ENCODE measurements at regions not wholly inside any gene's neighbourhood (a gene's known extent, or its start where the extent isn't known, plus 50 kb on each side); places are given as distances from the start of the nearest gene placed in this dataset.

DNA sequence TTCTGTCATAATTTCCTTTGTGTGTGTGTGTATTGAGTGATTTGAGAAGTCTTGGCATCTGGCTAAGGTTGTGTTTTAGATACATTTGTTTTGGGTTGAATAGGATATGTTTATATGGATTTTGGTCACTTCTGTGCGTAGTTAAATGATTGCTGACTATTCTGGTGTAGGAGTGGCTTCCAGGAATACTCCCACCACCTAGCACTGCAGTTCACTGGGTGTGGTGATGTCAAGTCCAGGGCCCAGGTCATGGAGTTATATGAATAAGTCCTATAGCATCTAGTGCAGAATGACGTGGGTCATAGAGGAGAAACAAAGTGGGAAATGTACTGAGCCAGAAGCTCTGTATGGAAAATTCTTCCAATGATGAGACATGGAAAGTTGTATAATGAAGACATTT lies 465.4 kb upstream of the CCL2 start:
- no peak for DNase-seq

- no peak for DNase-seq
These were observed 457.9 kb upstream of the CCL2 start for GRCh38 chr17:33797181-33797580.

DNA sequence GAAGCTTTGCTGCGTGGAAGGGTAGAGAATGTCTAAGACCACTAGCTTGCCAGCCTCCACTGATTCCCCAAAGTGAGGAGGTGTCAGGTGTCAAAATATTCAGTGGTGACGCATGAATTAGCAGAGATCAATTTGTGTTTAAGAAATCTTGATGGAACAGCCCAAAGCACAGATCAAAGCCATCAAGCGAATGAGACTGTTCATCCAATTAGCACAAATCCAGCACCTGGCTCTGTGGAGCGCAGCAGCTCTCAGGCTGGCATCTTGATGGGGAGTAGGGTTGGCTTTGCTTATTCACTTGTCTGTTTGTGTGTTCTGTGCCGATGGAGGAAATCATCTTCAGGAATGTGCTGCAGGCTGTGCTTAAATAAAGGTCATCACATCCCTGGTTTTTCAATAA lies 456.8 kb upstream of the CCL2 start:
- no peak for DNase-seq

GRCh38 chr17:33802349-33803198 lies 452.5 kb upstream of the CCL2 start:
- DNase-seq, result no peak

- DNase-seq, result no peak
These were observed 451.8 kb upstream of the CCL2 start for GRCh38 chr17:33803199-33803685.

DNA sequence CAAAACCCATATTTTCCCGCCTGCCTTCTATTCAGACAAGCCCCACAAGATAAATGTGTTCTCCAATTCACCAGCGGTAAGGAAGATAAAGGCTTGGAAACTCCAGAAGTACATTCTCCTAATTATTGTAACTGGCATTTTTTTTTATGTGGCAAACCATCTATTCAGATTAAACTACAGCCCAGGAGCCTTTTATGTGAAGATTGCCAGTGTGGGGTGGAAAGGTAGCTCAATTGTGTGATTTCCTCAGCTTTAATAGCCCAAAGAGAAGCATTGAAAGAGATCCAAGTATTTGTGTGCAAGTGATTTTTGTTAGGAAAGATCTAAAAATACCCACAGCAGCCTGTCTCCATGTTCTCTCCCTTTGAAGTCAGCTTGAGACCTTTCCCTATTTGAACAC lies 451.4 kb upstream of the CCL2 start:
- no peak for DNase-seq

DNA sequence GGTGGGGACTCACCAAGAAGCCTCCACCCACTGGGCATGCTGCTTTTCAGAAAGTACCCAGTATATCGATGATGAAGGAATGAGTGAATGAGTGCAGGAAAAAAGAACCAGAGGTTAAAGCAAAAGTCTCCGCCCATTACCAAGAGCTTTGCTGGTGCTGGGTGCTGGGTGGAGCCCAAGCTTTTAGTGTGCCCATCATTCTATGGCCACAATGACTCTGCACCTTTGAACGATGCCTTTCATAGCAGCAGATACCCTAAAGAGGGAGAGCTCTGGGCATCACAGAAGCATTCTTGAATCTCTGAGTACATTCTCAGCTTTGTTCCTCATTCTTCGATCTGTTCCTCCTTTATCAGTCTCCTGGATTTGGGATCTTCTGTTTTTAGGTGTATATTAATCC lies 450.7 kb upstream of the CCL2 start:
- DNase-seq, result no peak

- no peak for DNase-seq
These were observed 448.5 kb upstream of the CCL2 start for GRCh38 chr17:33806631-33807030.

DNA sequence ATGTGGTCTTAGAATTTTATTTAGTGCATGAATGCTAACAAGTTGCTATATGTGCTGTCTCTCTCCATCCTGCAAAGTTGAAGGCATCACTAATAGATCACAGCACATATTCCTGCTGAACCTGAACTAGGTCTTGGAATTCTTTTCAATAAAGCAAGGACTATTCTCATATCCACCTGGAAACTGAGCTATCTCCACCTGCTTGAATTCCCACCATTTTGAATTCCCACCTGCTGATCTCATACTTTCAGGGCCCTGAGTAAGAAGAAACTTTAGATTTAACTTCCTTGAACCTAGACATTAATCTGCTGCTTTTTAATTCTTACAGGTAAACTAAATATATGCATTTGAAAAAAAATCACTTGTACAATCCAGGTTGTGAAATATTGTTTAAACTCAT lies 445.3 kb upstream of the CCL2 start:
- DNase-seq, result no peak

GRCh38 chr17:33811004-33811760 lies 443.9 kb upstream of the CCL2 start:
- no peak for DNase-seq

GRCh38 chr17:33811984-33812577 lies 443.0 kb upstream of the CCL2 start:
- DNase-seq, result no peak

- DNase-seq, result no peak
These were observed 440.2 kb upstream of the CCL2 start for GRCh38 chr17:33814852-33815251.

- no peak for DNase-seq
These were observed 439.0 kb upstream of the CCL2 start for GRCh38 chr17:33816036-33816435.

GRCh38 chr17:33816842-33817617 lies 438.1 kb upstream of the CCL2 start:
- no peak for DNase-seq

DNA sequence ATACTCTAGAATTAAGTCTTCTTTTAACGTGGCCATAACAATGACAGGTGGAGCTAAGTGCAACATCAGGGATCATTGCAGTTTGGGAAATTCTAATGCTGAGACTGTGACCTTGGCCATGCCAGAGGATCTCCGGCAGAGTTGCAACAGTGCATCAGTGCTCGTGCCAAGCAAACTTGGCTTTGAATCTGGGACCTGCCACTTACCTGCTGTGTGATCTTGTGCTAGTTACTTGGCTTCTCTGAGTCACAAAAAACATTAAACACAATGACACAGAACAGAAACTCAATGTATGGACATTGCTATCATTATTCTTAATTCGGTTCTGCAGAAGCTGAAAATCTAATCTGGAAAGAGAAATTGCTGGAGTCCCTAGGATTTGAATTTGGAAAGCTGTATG lies 435.5 kb upstream of the CCL2 start:
- no peak for DNase-seq

- DNase-seq, result no peak
These were observed 422.8 kb upstream of the CCL2 start for GRCh38 chr17:33832262-33832661.

DNA sequence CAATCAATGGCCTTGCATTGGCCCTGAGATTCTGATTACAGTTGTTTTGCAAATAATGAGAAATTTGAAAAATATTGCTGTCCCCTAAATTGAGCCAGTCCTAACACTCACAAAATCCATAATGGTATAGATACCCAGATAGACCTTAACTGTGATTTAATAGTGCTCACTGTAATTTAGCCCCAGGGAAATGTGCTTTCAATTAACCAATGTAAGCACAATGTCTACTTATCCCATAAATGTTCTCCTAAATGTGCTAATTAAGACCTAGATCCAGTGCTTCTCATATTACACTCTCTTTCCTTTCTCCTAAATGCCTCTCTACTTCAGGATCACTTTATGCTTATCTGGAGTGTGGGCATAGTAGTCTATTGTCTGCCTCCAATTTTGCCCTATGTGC lies 417.8 kb upstream of the CCL2 start:
- DNase-seq, result no peak

DNA sequence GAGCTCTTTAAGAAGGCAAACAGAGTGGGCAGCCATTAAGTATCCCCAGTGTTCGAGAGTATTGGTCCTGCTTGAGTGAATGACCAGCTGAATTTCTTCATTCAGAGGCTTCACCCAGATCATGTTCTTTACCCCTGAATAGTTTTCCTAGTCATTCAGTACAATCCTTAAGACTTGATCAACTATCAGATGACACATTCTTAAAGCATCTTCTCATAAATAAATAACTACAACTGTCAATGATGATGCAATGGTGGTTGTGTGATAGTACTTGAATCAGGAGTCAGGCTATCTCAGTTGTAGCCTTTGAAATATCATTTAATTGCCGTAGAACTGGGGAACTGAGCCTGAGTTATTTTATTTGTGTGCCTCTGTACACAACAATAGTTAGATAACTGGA lies 416.8 kb upstream of the CCL2 start:
- no peak for DNase-seq

DNA sequence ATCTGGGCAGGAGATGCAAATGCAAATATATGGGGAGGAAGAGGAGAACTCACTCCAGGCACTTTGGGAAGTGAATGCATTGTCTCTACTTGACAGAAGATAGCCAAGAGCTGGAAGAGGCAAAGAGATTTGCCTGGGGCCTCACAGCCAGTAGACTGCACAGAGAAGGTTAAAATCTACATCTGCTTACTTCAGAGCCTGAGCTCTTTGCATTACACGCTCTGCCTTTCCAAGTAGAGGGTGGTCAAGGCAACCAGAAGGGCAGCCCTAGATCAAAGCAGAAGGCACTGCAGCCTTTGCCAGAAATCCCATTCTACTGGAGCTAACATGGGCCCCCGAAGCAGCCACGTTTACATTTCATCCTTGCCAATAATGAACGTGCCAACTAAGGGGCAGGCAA lies 407.2 kb upstream of the CCL2 start:
- DNase-seq, result no peak

DNA sequence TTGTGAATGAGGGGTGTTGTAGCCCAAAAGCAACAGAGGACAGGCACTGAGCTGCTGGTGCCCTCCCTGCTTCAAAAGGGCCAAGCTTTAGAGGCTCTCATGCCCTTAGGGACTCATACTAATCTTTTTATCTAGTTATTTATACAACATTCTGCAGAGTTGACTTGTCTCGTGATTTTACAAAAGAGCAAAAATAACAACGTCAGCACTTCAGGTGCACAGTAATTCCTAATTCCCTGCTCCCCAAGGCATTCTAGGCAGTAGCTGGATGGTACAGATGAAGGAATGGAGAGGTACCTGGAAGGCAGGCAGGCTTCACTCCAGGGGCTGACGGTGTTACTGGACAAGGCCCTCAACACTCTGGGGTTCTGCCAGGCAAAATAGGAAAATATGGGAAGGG lies 406.7 kb upstream of the CCL2 start:
- no peak for DNase-seq

DNA sequence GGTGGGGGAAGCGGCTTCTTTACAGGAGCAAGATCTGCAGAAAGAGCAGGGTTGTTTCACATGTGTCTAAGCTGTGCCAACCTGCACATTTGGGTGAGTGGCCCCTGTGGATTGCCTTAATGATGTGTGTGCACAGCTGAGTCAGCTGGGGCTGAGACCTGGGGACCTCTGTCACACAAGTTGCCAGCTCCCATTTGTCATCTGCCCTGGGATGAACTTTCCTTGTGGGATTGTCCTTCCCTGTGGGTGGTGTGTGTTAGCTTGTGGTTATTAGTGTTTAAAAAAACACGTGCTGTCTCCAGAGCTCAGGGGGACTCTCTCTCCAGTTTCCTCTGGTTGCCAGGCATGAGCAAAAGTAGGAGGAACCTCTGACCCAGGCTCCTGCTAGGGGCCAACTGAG lies 400.5 kb upstream of the CCL2 start:
- no peak for DNase-seq

DNA sequence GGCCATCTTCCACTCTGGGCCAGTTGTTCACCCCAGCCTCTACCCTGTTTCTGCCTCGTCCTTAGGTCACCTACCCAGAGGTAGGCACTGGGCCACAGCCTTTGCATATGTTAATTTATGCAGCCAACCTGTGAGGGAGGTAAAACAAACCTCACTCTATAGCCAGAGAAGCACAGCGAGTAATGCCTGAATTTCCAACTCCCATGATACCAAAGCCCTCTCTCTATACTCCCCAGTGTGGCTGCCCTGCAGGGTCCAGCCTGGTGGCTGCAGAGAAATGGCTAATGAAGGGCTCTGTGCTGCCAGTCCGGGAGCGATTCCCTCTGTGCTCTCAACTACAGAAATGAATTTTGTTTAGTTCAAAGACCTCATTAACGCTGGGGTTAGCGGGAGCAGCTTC lies 397.0 kb upstream of the CCL2 start:
- DNase-seq, result no peak

GRCh38 chr17:33858682-33859081 lies 396.4 kb upstream of the CCL2 start:
- no peak for DNase-seq

All from CD4-positive, alpha-beta T cell treated with Interferon gamma for 1 hour (primary cell).